HepG2 (cell line): ENCODE measurements at regions not wholly inside any gene's neighbourhood (a gene's known extent, or its start where the extent isn't known, plus 50 kb on each side); places are given as distances from the start of the nearest gene placed in this dataset.

Source experiments
- ATAC-seq: fragments of 200-7000 bp; cut with Tn5 transposase; 3 replicates; pipeline ENCODE4 v1.9.1; 2020; ENCODE audit warnings: mild to moderate bottlenecking, moderate library complexity
- BruUV-seq: library from RNA; stranded (reverse); fragments of 400-500 nt; replicated peaks from 2 replicates; lab custom pipeline; 2021; lab: Mats Ljungman, UMichigan
- CTCF ChIA-PET: fragments of 300-600 bp; formaldehyde crosslinking; extraction: SDS; loops from one replicate; lab custom pipeline; 2021; ENCODE audit warnings: low total read pairs, inconsistent platforms, low intra/inter-chr PET ratio; lab: Yijun Ruan, JAX
- POLR2A ChIA-PET: fragments of 350-600 bp; sonication (Branson Sonifier 250); formaldehyde crosslinking; loops from one replicate; lab custom pipeline; 2020; ENCODE audit warnings: antibody characterized with exemption, inconsistent platforms; lab: Yijun Ruan, JAX
- DNase-seq: peaks from one replicate; pipeline ENCODE4 v3.0.0-alpha.2; 2015; ENCODE audit warnings: low spot score
- FAIRE-seq: peaks from 3 replicates; lab custom pipeline; 2011; peaks lifted over from hg19 to GRCh38; lab: Jason Lieb, UNC
- H2AFZ ChIP-seq: one replicate; pipeline ENCODE4 v1.6.1; 2011; ENCODE audit warnings: low read length, inconsistent platforms
- H3K27ac ChIP-seq: fragments of 300-600 bp; 3 replicates; pipeline ENCODE4 v1.8.0; 2011; ENCODE audit warnings: mixed run types, mild to moderate bottlenecking, mixed read lengths, low read length, inconsistent platforms; ENCODE audit not compliant: insufficient read depth; ENCODE audit errors: extremely low read length
- H3K27me3 ChIP-seq, 2 experiments: fragments of 200-600 bp in 1 of 2; 2 replicates in 1 of 2; 3 replicates in 1 of 2; pipeline versions ENCODE4 v1.6.0 to v1.8.0; 2011; ENCODE audit warnings: low read length in 2 of 2, mild to moderate bottlenecking in 2 of 2, moderate library complexity in 2 of 2, inconsistent platforms in 1 of 2; ENCODE audit not compliant: insufficient read depth in 2 of 2, control insufficient read depth in 1 of 2
- H3K36me3 ChIP-seq, 2 experiments: fragments of 200-600 bp in 1 of 2; replicated peaks in 1 of 2; 2 replicates in 1 of 2; 3 replicates in 1 of 2; pipeline versions ENCODE4 v1.5.1 to v1.8.0; 2011; ENCODE audit warnings: low read length in 2 of 2, inconsistent platforms in 1 of 2; ENCODE audit not compliant: insufficient read depth in 2 of 2, control insufficient read depth in 1 of 2
- H3K4me1 ChIP-seq: 2 replicates; pipeline ENCODE4 v1.5.1; 2012; ENCODE audit warnings: low read length, inconsistent platforms; ENCODE audit not compliant: insufficient read depth
- H3K4me2 ChIP-seq: 2 replicates; pipeline ENCODE4 v1.6.0; 2011; ENCODE audit warnings: low read depth, low read length, inconsistent platforms
- H3K4me3 ChIP-seq, 3 experiments: fragments of 200-600 bp in 1 of 3; sonication (generic), shearing (Covaris generic) in 1 of 3; replicated peaks in 1 of 3; 2 replicates each; pipeline ENCODE4 v1.5.1; 2011 to 2016; ENCODE audit warnings: low read length in 3 of 3, inconsistent platforms in 2 of 3, low read depth in 2 of 3, mild to moderate bottlenecking in 2 of 3, control low read depth in 1 of 3, mixed read lengths in 1 of 3; ENCODE audit not compliant: insufficient read depth in 1 of 3
- H3K79me2 ChIP-seq: one replicate; pipeline ENCODE4 v1.6.1; 2011; ENCODE audit warnings: low read length, inconsistent platforms; ENCODE audit not compliant: insufficient read depth
- H3K9ac ChIP-seq: 2 replicates; pipeline ENCODE4 v1.6.0; 2011; ENCODE audit warnings: mild to moderate bottlenecking, low read depth, low read length, inconsistent platforms; ENCODE audit not compliant: insufficient read depth
- H3K9me3 ChIP-seq: 2 replicates; pipeline ENCODE4 v1.5.1; 2012; ENCODE audit warnings: mild to moderate bottlenecking, low read length
- H4K20me1 ChIP-seq: 2 replicates; pipeline ENCODE4 v1.6.0; 2011; ENCODE audit warnings: inconsistent platforms, mild to moderate bottlenecking, low read length, moderate library complexity; ENCODE audit not compliant: insufficient read depth
- AGO1 ChIP-seq: fragments of 200-400 bp; formaldehyde crosslinking; IDR thresholded peaks from 2 replicates; pipeline ENCODE4 v1.6.1; 2017; ENCODE audit warnings: mild to moderate bottlenecking, low read depth, low read length, moderate library complexity; ENCODE audit not compliant: poor library complexity, severe bottlenecking
- BATF2 ChIP-seq: sonication (generic); formaldehyde crosslinking; IDR thresholded peaks from 2 replicates; pipeline ENCODE4 v1.8.0; 2022; ENCODE audit warnings: mild to moderate bottlenecking, missing genetic modification reagents, moderate library complexity
- HES4 ChIP-seq: sonication (generic); formaldehyde crosslinking; IDR thresholded peaks from 2 replicates; pipeline ENCODE4 v1.9.0; 2021; ENCODE audit warnings: mild to moderate bottlenecking, missing genetic modification reagents, borderline replicate concordance
- HNRNPUL1 ChIP-seq: fragments of 200-400 bp; formaldehyde crosslinking; IDR thresholded peaks from 2 replicates; pipeline ENCODE4 v1.6.1; 2017; ENCODE audit warnings: low read depth, mild to moderate bottlenecking, low read length, moderate library complexity
- HOXD1 ChIP-seq: sonication (generic); formaldehyde crosslinking; IDR thresholded peaks from 2 replicates; pipeline ENCODE4 v1.5.0; 2020; ENCODE audit warnings: missing genetic modification reagents
- JUND ChIP-seq: sonication (generic); formaldehyde crosslinking; IDR thresholded peaks from 2 replicates; pipeline ENCODE4 v1.8.0; 2022; ENCODE audit warnings: mild to moderate bottlenecking, missing genetic modification reagents
- MED1 ChIP-seq: sonication (generic); formaldehyde crosslinking; IDR thresholded peaks from 2 replicates; pipeline ENCODE4 v1.4.0; 2020; ENCODE audit warnings: missing genetic modification reagents
- MIXL1 ChIP-seq: IDR thresholded peaks from 2 replicates; pipeline ENCODE4 v1.6.1; 2016
- PITX1 ChIP-seq: sonication (generic); formaldehyde crosslinking; IDR thresholded peaks from 2 replicates; pipeline ENCODE4 v1.5.1; 2020; ENCODE audit warnings: mild to moderate bottlenecking, missing genetic modification reagents
- THAP9 ChIP-seq: sonication (generic); formaldehyde crosslinking; IDR thresholded peaks from 2 replicates; pipeline ENCODE4; 2020; ENCODE audit warnings: missing genetic modification reagents, mild to moderate bottlenecking, borderline replicate concordance
- ZFP90 ChIP-seq: sonication (generic); formaldehyde crosslinking; IDR thresholded peaks from 2 replicates; pipeline ENCODE4 v1.8.0; 2022; ENCODE audit warnings: missing genetic modification reagents, mild to moderate bottlenecking, inconsistent platforms, borderline replicate concordance
- ZNF207 ChIP-seq: fragments of 450-650 bp; IDR thresholded peaks from 2 replicates; pipeline ENCODE4 v1.6.1; 2016; ENCODE audit warnings: antibody characterized with exemption, borderline replicate concordance
- ZNF232 ChIP-seq: sonication (generic); formaldehyde crosslinking; IDR thresholded peaks from 2 replicates; pipeline ENCODE4 v1.4.0; 2020; ENCODE audit warnings: missing genetic modification reagents, borderline replicate concordance
- ZNF776 ChIP-seq: sonication (generic); formaldehyde crosslinking; IDR thresholded peaks from 2 replicates; pipeline ENCODE4 v1.4.0; 2020; ENCODE audit warnings: mild to moderate bottlenecking, missing genetic modification reagents
- WGBS: methylation state at CpG from one replicate; pipeline ENCODE4 v1.1.6; 2017; ENCODE audit warnings: low lambda C conversion rate; 5-methylcytosine and 5-hydroxymethylcytosine counted together
- in situ Hi-C: cut with HindIII; loops from 2 replicates; pipeline ENCODE4 v1.10.0; 2017; ENCODE audit warnings: low pct_unique_long_range_greater_than_20kb; ENCODE audit not compliant: extremely low pct_ligation_motif_present
- intact Hi-C: fragments of 100-400 bp; cut with micrococcal nuclease; formaldehyde crosslinking; loops from one replicate; pipeline ENCODE4 v1.10.0; 2022; ENCODE audit not compliant: unreplicated experiment
- TF ChIP-seq, protein P1 (sequence below): sonication (generic); formaldehyde crosslinking; IDR thresholded peaks from 2 replicates; pipeline ENCODE4 v1.4.0; 2020; ENCODE audit warnings: missing genetic modification reagents, borderline replicate concordance
- TF ChIP-seq, protein P2 (sequence below): sonication (generic); formaldehyde crosslinking; IDR thresholded peaks from 2 replicates; pipeline ENCODE4 v1.5.0; 2020; ENCODE audit warnings: mild to moderate bottlenecking, missing genetic modification reagents, borderline replicate concordance

GRCh38 chr4:164060456-164060855, 566.0 kb downstream of the TMA16 start (continued):
- TF ChIP-seq THAP9 (CRISPR knock-in tag) (no peak), AGO1 (no peak), ZFP90 (CRISPR knock-in tag) (no peak), HES4 (no peak), BATF2 (CRISPR knock-in tag) (no peak), PITX1 (CRISPR knock-in tag) (no peak), JUND (CRISPR knock-in tag) (no peak)

DNA sequence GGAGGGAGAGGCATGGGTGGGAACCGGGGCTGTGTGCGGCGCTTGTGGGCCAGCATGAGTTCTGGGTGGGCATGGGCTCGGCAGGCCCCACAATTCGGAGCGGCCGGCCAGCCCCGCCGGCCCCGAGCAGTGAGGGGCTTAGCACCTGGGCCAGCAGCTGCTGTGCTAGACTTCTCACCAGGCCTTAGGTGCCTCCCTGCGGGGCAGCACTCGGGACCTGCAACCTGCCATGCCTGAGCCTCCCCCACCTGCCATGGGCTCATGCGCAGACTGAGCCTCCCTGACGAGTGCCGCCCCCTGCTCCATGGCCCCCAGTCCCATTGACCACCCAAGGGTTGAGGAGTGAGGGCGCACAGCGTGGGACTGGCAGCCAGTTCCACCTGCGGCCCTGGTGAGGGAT, 573.9 kb downstream of the TMA16 start:
- no peaks in the 10 kb centered on the region for H4K20me1 ChIP-seq
- BruUV-seq = no TSS peak
- TF ChIP-seq ZNF776 (no peak), MIXL1 (CRISPR knock-in tag) (no peak), HNRNPUL1 (no peak), ZNF232 (CRISPR knock-in tag) (no peak), ZNF207 (no peak), HOXD1 (no peak), MED1 (CRISPR knock-in tag) (no peak)
- TF ChIP-seq, protein P1, sequence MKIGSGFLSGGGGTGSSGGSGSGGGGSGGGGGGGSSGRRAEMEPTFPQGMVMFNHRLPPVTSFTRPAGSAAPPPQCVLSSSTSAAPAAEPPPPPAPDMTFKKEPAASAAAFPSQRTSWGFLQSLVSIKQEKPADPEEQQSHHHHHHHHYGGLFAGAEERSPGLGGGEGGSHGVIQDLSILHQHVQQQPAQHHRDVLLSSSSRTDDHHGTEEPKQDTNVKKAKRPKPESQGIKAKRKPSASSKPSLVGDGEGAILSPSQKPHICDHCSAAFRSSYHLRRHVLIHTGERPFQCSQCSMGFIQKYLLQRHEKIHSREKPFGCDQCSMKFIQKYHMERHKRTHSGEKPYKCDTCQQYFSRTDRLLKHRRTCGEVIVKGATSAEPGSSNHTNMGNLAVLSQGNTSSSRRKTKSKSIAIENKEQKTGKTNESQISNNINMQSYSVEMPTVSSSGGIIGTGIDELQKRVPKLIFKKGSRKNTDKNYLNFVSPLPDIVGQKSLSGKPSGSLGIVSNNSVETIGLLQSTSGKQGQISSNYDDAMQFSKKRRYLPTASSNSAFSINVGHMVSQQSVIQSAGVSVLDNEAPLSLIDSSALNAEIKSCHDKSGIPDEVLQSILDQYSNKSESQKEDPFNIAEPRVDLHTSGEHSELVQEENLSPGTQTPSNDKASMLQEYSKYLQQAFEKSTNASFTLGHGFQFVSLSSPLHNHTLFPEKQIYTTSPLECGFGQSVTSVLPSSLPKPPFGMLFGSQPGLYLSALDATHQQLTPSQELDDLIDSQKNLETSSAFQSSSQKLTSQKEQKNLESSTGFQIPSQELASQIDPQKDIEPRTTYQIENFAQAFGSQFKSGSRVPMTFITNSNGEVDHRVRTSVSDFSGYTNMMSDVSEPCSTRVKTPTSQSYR (CRISPR knock-in tag) = no peak
- TF ChIP-seq, protein P2, sequence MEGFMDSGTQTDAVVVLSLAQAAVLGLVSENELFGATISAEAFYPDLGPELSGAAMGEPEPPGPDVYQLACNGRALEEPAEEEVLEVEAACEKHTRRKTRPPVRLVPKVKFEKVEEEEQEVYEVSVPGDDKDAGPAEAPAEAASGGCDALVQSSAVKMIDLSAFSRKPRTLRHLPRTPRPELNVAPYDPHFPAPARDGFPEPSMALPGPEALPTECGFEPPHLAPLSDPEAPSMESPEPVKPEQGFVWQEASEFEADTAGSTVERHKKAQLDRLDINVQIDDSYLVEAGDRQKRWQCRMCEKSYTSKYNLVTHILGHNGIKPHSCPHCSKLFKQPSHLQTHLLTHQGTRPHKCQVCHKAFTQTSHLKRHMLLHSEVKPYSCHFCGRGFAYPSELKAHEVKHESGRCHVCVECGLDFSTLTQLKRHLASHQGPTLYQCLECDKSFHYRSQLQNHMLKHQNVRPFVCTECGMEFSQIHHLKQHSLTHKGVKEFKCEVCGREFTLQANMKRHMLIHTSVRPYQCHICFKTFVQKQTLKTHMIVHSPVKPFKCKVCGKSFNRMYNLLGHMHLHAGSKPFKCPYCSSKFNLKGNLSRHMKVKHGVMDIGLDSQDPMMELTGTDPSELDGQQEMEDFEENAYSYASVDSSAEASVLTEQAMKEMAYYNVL (CRISPR knock-in tag) = no peak

More for the DNA sequence above, 573.9 kb downstream of the TMA16 start:
- H3K36me3 ChIP-seq = no peaks in the 10 kb centered on the region
- no peak overlapping the region for H3K9ac ChIP-seq
- H3K4me1 ChIP-seq = no peaks in the 10 kb centered on the region
- peaks cover 14% of the 10 kb centered on the region; the same call in 1 of the 2 replicates for H3K9me3 ChIP-seq
- no peak overlapping the region for H2AFZ ChIP-seq
- ATAC-seq (no peak), FAIRE-seq (no peak), DNase-seq (no peak)
- H3K4me2 ChIP-seq = no peak overlapping the region
- H3K27ac ChIP-seq = no peak overlapping the region
- no CpG with 5 or more reads among the region's 18 CpGs for WGBS
- H3K79me2 ChIP-seq = no peaks in the 10 kb centered on the region
- ChIA-PET POLR2A (no interaction called here), CTCF (no interaction called here)
- intact Hi-C loops = no loop called here
- H3K27me3 ChIP-seq = no peaks in the 10 kb centered on the region
- in situ Hi-C loops = no loop called here
- H3K4me3 ChIP-seq = no peak overlapping the region
